AG09319 (cell line): ENCODE measurements at regions not wholly inside any gene's neighbourhood (a gene's known extent, or its start where the extent isn't known, plus 50 kb on each side); places are given as distances from the start of the nearest gene placed in this dataset.

Experiments
- DNase-seq: peaks from one replicate; pipeline ENCODE4 v3.0.0-alpha.2; 2010; ENCODE audit warnings: low read depth; ENCODE audit errors: extremely low read depth
- CTCF ChIP-seq: IDR thresholded peaks from 2 replicates; pipeline ENCODE4 v1.5.1; 2011; ENCODE audit warnings: low read depth, mild to moderate bottlenecking, inconsistent platforms, low read length, moderate library complexity

- no peak for TF ChIP-seq CTCF
- DNase-seq: no peak
These were observed 122.9 kb downstream of the DDX1 start for GRCh38 chr2:15714609-15715008.

- no peak for TF ChIP-seq CTCF
- DNase-seq: no peak
These were observed 123.9 kb downstream of the DDX1 start for GRCh38 chr2:15715596-15715995.

GRCh38 chr2:15718103-15718943 is 126.7 kb downstream of the DDX1 start:
- no peak for DNase-seq
- TF ChIP-seq CTCF: no peak

GRCh38 chr2:15718944-15719323 is 127.3 kb downstream of the DDX1 start:
- TF ChIP-seq CTCF: no peak
- no peak for DNase-seq

GRCh38 chr2:15719566-15720313 is 128.1 kb downstream of the DDX1 start:
- DNase-seq: no peak

GRCh38 chr2:15720561-15721307 is 129.1 kb downstream of the DDX1 start:
- TF ChIP-seq CTCF: no peak

More at GRCh38 chr2:15719566-15720313, 128.1 kb downstream of the DDX1 start:
- no peak for TF ChIP-seq CTCF

More at GRCh38 chr2:15720561-15721307, 129.1 kb downstream of the DDX1 start:
- DNase-seq: no peak
